GM12878 (cell line): ENCODE measurements at regions not wholly inside any gene's neighbourhood (a gene's known extent, or its start where the extent isn't known, plus 50 kb on each side); places are given as distances from the start of the nearest gene placed in this dataset.

ENCODE experiments used
- ATAC-seq: fragments of 200-7000 bp; cut with Tn5 transposase; 3 replicates; pipeline ENCODE4 v1.9.1; 2020; ENCODE audit warnings: mild to moderate bottlenecking, moderate library complexity
- BruUV-seq: library from RNA; stranded (reverse); fragments of 400-500 nt; replicated peaks from 2 replicates; lab custom pipeline; 2021; lab: Mats Ljungman, UMichigan
- CTCF ChIA-PET: fragments of 300-600 bp; sonication (Branson Sonifier 250); formaldehyde crosslinking; extraction: SDS; loops from one replicate; lab custom pipeline; 2021; ENCODE audit warnings: inconsistent platforms; lab: Yijun Ruan, JAX
- POLR2A ChIA-PET: fragments of 350-600 bp; formaldehyde crosslinking; extraction: SDS; loops from one replicate; lab custom pipeline; 2021; ENCODE audit warnings: inconsistent platforms; lab: Charles Lee
- RAD21 ChIA-PET: fragments of 300-600 bp; sonication (Branson Sonifier 250); formaldehyde crosslinking; loops from one replicate; lab custom pipeline; 2023; ENCODE audit warnings: antibody characterized with exemption; ENCODE audit not compliant: unreplicated experiment; lab: Charles Lee
- SMC1A ChIA-PET: fragments of 300-600 bp; sonication (Branson Sonifier 250); formaldehyde crosslinking; loops from one replicate; lab custom pipeline; 2023; ENCODE audit not compliant: unreplicated experiment, uncharacterized antibody; lab: Charles Lee
- DNase-seq: peaks from one replicate; pipeline ENCODE4 v3.0.0-alpha.2; 2011; ENCODE audit warnings: low read depth, low spot score
- FAIRE-seq: peaks from 3 replicates; lab custom pipeline; 2011; peaks lifted over from hg19 to GRCh38; lab: Jason Lieb, UNC
- H2AFZ ChIP-seq: 2 replicates; pipeline ENCODE4 v1.6.0; 2011; ENCODE audit warnings: low read depth, low read length, control low read depth; ENCODE audit not compliant: control insufficient read depth
- H3K27ac ChIP-seq: 2 replicates; pipeline ENCODE4 v1.5.1; 2011; ENCODE audit warnings: control low read depth; ENCODE audit not compliant: control insufficient read depth, insufficient read depth
- H3K27me3 ChIP-seq, 2 experiments: replicated peaks in 1 of 2; 2 replicates each; pipeline versions ENCODE4 v1.6.0 to v1.6.1; 2011; ENCODE audit warnings: low read length in 1 of 2; ENCODE audit not compliant: control insufficient read depth in 2 of 2, insufficient read depth in 2 of 2
- H3K36me3 ChIP-seq, 2 experiments: 2 replicates each; pipeline ENCODE4 v1.5.1; 2011; ENCODE audit warnings: low read length in 1 of 2; ENCODE audit not compliant: control insufficient read depth in 2 of 2, insufficient read depth in 2 of 2
- H3K4me1 ChIP-seq: 2 replicates; pipeline ENCODE4 v1.6.1; 2011; ENCODE audit warnings: mild to moderate bottlenecking, low read length, moderate library complexity, mixed read lengths; ENCODE audit not compliant: control insufficient read depth, insufficient read depth
- H3K4me2 ChIP-seq: 2 replicates; pipeline ENCODE4 v1.6.0; 2011; ENCODE audit warnings: control low read depth; ENCODE audit not compliant: control insufficient read depth, insufficient read depth
- H3K4me3 ChIP-seq: fragments of 200-600 bp; sonication (generic); 2 replicates; pipeline ENCODE4 v1.5.1; 2016
- H3K79me2 ChIP-seq: 2 replicates; pipeline ENCODE4 v1.6.0; 2011; ENCODE audit warnings: low read length; ENCODE audit not compliant: control insufficient read depth, insufficient read depth
- H3K9ac ChIP-seq: 2 replicates; pipeline ENCODE4 v1.8.0; 2011; ENCODE audit warnings: low read length, control low read depth, mixed read lengths; ENCODE audit not compliant: control insufficient read depth, insufficient read depth
- H3K9me3 ChIP-seq: replicated peaks from 3 replicates; pipeline ENCODE4 v1.5.1; 2011; ENCODE audit warnings: mild to moderate bottlenecking, low read length; ENCODE audit not compliant: control insufficient read depth, insufficient read depth
- H4K20me1 ChIP-seq: 2 replicates; pipeline ENCODE4 v1.6.0; 2011; ENCODE audit not compliant: control insufficient read depth, insufficient read depth
- ATF7 ChIP-seq: fragments of 450-650 bp; IDR thresholded peaks from 2 replicates; pipeline ENCODE4 v1.6.1; 2016; ENCODE audit warnings: low read depth, mild to moderate bottlenecking
- BHLHE40 ChIP-seq, 2 experiments: fragments of 450-650 bp in 1 of 2; IDR thresholded peaks; 2 replicates each; pipeline ENCODE4 v1.6.1; 2011 to 2017; ENCODE audit warnings: low read depth in 2 of 2, borderline replicate concordance in 1 of 2, improper control_type of control experiment in 1 of 2, low read length in 1 of 2, mild to moderate bottlenecking in 1 of 2
- CREB1 ChIP-seq: IDR thresholded peaks from 2 replicates; pipeline ENCODE4 v1.6.1; 2012; ENCODE audit warnings: low read depth, mild to moderate bottlenecking, inconsistent platforms
- CREM ChIP-seq: IDR thresholded peaks from 2 replicates; pipeline ENCODE4 v1.6.1; 2014; ENCODE audit warnings: antibody characterized with exemption, low read depth
- HDAC6 ChIP-seq: fragments of 200-600 bp; sonication (generic); IDR thresholded peaks from one replicate; pipeline ENCODE4 v1.8.0; 2017; ENCODE audit warnings: antibody characterized with exemption; ENCODE audit not compliant: unreplicated experiment
- IKZF1 ChIP-seq: fragments of 450-650 bp; conservative IDR thresholded peaks from 2 replicates; pipeline ENCODE4 v1.6.1; 2017; ENCODE audit warnings: antibody characterized with exemption, mild to moderate bottlenecking
- IRF3 ChIP-seq: fragments of 450-650 bp; IDR thresholded peaks from 2 replicates; pipeline ENCODE4 v1.6.1; 2014; ENCODE audit warnings: mild to moderate bottlenecking
- IRF4 ChIP-seq: IDR thresholded peaks from 2 replicates; pipeline ENCODE4 v1.6.1; 2011; ENCODE audit warnings: low read depth, low read length
- MEF2B ChIP-seq: fragments of 450-650 bp; IDR thresholded peaks from 2 replicates; pipeline ENCODE4 v1.6.1; 2018; ENCODE audit warnings: mild to moderate bottlenecking, moderate library complexity; ENCODE audit not compliant: partially characterized antibody, poor library complexity, severe bottlenecking
- NR2F1 ChIP-seq: fragments of 450-650 bp; conservative IDR thresholded peaks from 2 replicates; pipeline ENCODE4 v1.6.1; 2017; ENCODE audit warnings: mild to moderate bottlenecking
- ZNF207 ChIP-seq: fragments of 450-650 bp; IDR thresholded peaks from 2 replicates; pipeline ENCODE4 v1.6.1; 2014; ENCODE audit warnings: antibody characterized with exemption, mild to moderate bottlenecking, borderline replicate concordance
- WGBS: methylation state at CpG from one replicate; pipeline ENCODE4 v1.1.6; 2016; ENCODE audit warnings: low lambda C conversion rate; ENCODE audit not compliant: insufficient replicate concordance, insufficient coverage; ENCODE audit errors: missing lambda C conversion rate; 5-methylcytosine and 5-hydroxymethylcytosine counted together
- in situ Hi-C: fragments of 300-500 bp; cut with MboI; formaldehyde crosslinking; loops from 9 replicates; pipeline ENCODE4 v1.14.3; 2018; ENCODE audit warnings: mixed read lengths
- intact Hi-C: fragments of 100-400 bp; cut with micrococcal nuclease; formaldehyde crosslinking; loops from one replicate; pipeline ENCODE4 v1.14.2; 2022; ENCODE audit not compliant: unreplicated experiment

GRCh38 chr13:28582892-28583240, 76.1 kb upstream of the POMP start (continued):
- TF ChIP-seq IRF3 (no peak), ZNF207 (no peak), CREM (peak; percentile 4; the same call in 1 of the 2 replicates), IKZF1 (peak; percentile 55; the same call in 1 of the 2 replicates)

GRCh38 chr13:28582225-28582891, 76.6 kb upstream of the POMP start:
- SMC1A ChIA-PET, result interaction anchor here (0.7 to 1.5 kb wide), 7 partner anchors 9 to 258 kb away, joined by 3 to 6 read pairs (median 4); no protein-coding TSS in a partner anchor
- Histone ChIP-seq H3K36me3 (no peaks in the 10 kb centered on the region), H3K4me3 (no peak overlapping the region), H4K20me1 (no peaks in the 10 kb centered on the region), H3K79me2 (no peaks in the 10 kb centered on the region), H2AFZ (no peak overlapping the region), H3K4me1 (no peaks in the 10 kb centered on the region), H3K9me3 (no peaks in the 10 kb centered on the region), H3K27ac (no peak overlapping the region), H3K9ac (no peak overlapping the region), H3K4me2 (no peak overlapping the region), H3K27me3 (no peaks in the 10 kb centered on the region)
- FAIRE-seq (no peak), ATAC-seq (peak; percentile 51), DNase-seq (no peak)
- TF ChIP-seq MEF2B (peak; percentile 31), CREM (peak; percentile 47; the same call in 1 of the 2 replicates), HDAC6 (no peak), ATF7 (peak; percentile 87; the same call in 1 of the 2 replicates), NR2F1 (peak; percentile 85), CREB1 (peak; percentile 51; the same call in 1 of the 2 replicates), IRF4 (no peak), BHLHE40 (IDR thresholded peaks at IDR 0.05; ENCODE audit: borderline replicate concordance in 1 of 2, low read depth in 2 of 2, low read length in 1 of 2) (peak in 1 of 2 experiments; percentile 25; a peak in 1 of 4 replicates)
- in situ Hi-C loops (no loop called here), intact Hi-C loops (no loop called here)
- POLR2A ChIA-PET, result interaction anchor here (1.4 kb wide), 1 partner anchor 24 kb away, joined by 3 read pairs; no protein-coding TSS in a partner anchor
- RAD21 ChIA-PET, result interaction anchor here (0.7 to 1.3 kb wide), 6 partner anchors 11 to 128 kb away, joined by 3 to 4 read pairs (median 3); no protein-coding TSS in a partner anchor
- CTCF ChIA-PET, result interaction anchor here (0.9 to 2.0 kb wide), 2 partner anchors 53 to 76 kb away, joined by 3 to 8 read pairs; no protein-coding TSS in a partner anchor
- BruUV-seq, result no TSS peak
- 64% methylated on average over 9 of the region's 9 CpGs for WGBS
